Upper lobe of left lung (tissue), 6 donors: ENCODE measurements at regions not wholly inside any gene's neighbourhood (a gene's known extent, or its start where the extent isn't known, plus 50 kb on each side); places are given as distances from the start of the nearest gene placed in this dataset.
"Not testable (repeated sequence)": the region's sequence is repeated elsewhere in the genome, so short reads cannot be mapped to it uniquely, and the experiment has no call there.

ENCODE experiments used
- ATAC-seq, 2 donors: fragments of 200-7000 bp; cut with Tn5 transposase; one replicate each; pipeline ENCODE4 v1.9.1; 2022; ENCODE audit warnings: mild to moderate bottlenecking in 2 of 2, moderate library complexity in 2 of 2; ENCODE audit not compliant: low FRiP score in 2 of 2
- DNase-seq, 2 donors: peaks; one replicate each; pipeline ENCODE4 v3.0.0-alpha.2; 2019 to 2020
- H3K27ac ChIP-seq, 4 donors: fragments of 200-600 bp; sonication (generic); one replicate each; pipeline ENCODE4 v1.5.1; 2016 to 2019
- H3K27me3 ChIP-seq, 4 donors: fragments of 200-600 bp; sonication (generic); one replicate each; pipeline ENCODE4 v1.5.1; 2017 to 2019
- H3K36me3 ChIP-seq, 4 donors: fragments of 200-600 bp; sonication (generic); one replicate each; pipeline ENCODE4 v1.5.1; 2016 to 2019
- H3K4me1 ChIP-seq, 4 donors: fragments of 200-600 bp; sonication (generic); one replicate each; pipeline ENCODE4 v1.5.1; 2018 to 2019
- H3K4me3 ChIP-seq, 4 donors: fragments of 200-600 bp; sonication (generic); one replicate each; pipeline ENCODE4 v1.5.1; 2017 to 2019; ENCODE audit warnings: mild to moderate bottlenecking in 2 of 4, moderate library complexity in 1 of 4
- H3K9me3 ChIP-seq, 4 donors: fragments of 200-600 bp; sonication (generic); one replicate each; pipeline ENCODE4 v1.5.1; 2018 to 2019
- EP300 ChIP-seq, 4 donors: sonication (generic); formaldehyde crosslinking; IDR thresholded peaks; one replicate each; pipeline ENCODE4 v1.5.1; 2017; ENCODE audit warnings: antibody characterized with exemption in 4 of 4, control low read depth in 2 of 4
- POLR2A ChIP-seq, 4 donors: fragments of 450-650 bp; IDR thresholded peaks; one replicate each; pipeline ENCODE4 v1.5.1; 2016 to 2017; ENCODE audit warnings: antibody characterized with exemption in 4 of 4, mild to moderate bottlenecking in 2 of 4
- POLR2AphosphoS5 ChIP-seq, 2 donors: sonication (generic); formaldehyde crosslinking; IDR thresholded peaks; one replicate each; pipeline ENCODE4 v1.5.1; 2017; ENCODE audit warnings: antibody characterized with exemption in 2 of 2
- WGBS, 2 donors: methylation state at CpG; one replicate each; pipeline ENCODE4 v1.1.5; 2017 to 2018; 5-methylcytosine and 5-hydroxymethylcytosine counted together
- TF ChIP-seq, protein P1 (sequence below), 6 experiments: fragments of 450-650 bp in 4 of 6; fragments of 200-600 bp in 2 of 6; sonication (generic) in 2 of 6; IDR thresholded peaks; one replicate each; pipeline ENCODE4 v1.5.1; 2016 to 2019; ENCODE audit warnings: antibody characterized with exemption in 6 of 6
- donor health status: DM: no; HTN: no; CAD: no; lungs with moderate emphysema.
- donor health status: DM: no; HTN: yes; CAD: no; lungs with severe emphysema.

DNA sequence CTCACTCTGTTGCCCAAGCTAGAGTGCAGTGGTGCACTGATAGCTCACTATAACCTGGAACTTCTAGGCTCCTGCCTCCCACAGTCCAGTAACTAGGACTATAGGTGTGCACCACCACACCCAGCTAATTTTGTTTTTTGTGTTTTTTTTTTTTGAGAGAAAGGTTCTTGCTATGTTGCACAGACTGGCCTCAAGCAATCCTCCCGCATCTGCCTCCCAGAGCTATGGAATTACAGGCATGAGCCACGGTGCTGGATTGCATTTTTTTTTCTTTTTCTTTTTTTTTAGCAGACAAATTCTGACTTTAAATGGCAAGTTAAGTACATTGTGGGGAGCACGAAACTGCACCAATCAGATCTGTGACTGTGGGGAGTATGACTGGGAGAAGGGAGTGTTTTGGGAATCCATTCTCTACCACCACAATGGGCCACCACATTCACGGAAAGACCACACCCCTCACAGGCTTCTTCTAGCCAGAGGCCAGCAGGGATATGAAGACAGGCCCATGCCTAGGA is 58.1 kb upstream of the MSMB start:
- 79 to 83% methylated on average over 4 of the region's 4 CpGs for WGBS, 2 donors

DNA sequence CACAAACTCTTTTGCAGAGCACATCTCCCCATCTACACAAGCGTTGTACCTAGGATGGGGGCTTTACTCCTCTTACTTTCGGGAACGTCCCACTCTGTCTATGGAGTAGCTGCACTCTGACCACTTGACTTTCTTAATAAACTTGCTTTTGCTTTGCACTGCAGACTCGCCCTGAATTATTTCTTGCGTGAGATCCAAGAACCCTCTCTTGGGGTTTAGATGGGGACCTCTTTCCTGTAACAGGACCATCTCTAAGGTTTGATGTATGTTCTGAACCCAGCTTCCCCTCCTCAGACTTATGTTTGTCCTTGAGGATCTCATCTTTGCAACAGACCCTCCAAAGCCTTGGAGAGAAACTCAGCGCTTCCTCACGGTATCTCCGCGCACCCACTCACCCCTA is 59.3 kb upstream of the MSMB start:
- 51 to 54% methylated on average over 9 of the region's 9 CpGs for WGBS, 2 donors
- H3K27ac ChIP-seq, DNase-seq, H3K9me3 ChIP-seq, H3K36me3 ChIP-seq, ATAC-seq, H3K27me3 ChIP-seq: not testable (repeated sequence)
- Histone ChIP-seq H3K4me3 (peak overlapping the region in 1 of 4 donors; percentile 52), H3K4me1 (peaks cover 8 to 16% (median 9%) of the 10 kb centered on the region in 4 donors)

More for the DNA sequence above, 58.1 kb upstream of the MSMB start:
- ATAC-seq (no peak), DNase-seq (no peak)
- no peaks in the 10 kb centered on the region for H3K9me3 ChIP-seq
- TF ChIP-seq POLR2AphosphoS5 (IDR thresholded peaks at IDR 0.05) (no peak), EP300 (IDR thresholded peaks at IDR 0.05) (no peak), POLR2A (IDR thresholded peaks at IDR 0.05) (no peak)
- TF ChIP-seq, protein P1, sequence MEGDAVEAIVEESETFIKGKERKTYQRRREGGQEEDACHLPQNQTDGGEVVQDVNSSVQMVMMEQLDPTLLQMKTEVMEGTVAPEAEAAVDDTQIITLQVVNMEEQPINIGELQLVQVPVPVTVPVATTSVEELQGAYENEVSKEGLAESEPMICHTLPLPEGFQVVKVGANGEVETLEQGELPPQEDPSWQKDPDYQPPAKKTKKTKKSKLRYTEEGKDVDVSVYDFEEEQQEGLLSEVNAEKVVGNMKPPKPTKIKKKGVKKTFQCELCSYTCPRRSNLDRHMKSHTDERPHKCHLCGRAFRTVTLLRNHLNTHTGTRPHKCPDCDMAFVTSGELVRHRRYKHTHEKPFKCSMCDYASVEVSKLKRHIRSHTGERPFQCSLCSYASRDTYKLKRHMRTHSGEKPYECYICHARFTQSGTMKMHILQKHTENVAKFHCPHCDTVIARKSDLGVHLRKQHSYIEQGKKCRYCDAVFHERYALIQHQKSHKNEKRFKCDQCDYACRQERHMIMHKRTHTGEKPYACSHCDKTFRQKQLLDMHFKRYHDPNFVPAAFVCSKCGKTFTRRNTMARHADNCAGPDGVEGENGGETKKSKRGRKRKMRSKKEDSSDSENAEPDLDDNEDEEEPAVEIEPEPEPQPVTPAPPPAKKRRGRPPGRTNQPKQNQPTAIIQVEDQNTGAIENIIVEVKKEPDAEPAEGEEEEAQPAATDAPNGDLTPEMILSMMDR (IDR thresholded peaks at IDR 0.05), result no peak
- no peak overlapping the region for H3K27ac ChIP-seq
- no peak overlapping the region for H3K4me3 ChIP-seq
- peaks cover 8 to 16% (median 9%) of the 10 kb centered on the region in 4 donors for H3K4me1 ChIP-seq
- no peaks in the 10 kb centered on the region for H3K36me3 ChIP-seq
- peaks cover 0 to 4% (median 0%) of the 10 kb centered on the region in 4 donors for H3K27me3 ChIP-seq

DNA sequence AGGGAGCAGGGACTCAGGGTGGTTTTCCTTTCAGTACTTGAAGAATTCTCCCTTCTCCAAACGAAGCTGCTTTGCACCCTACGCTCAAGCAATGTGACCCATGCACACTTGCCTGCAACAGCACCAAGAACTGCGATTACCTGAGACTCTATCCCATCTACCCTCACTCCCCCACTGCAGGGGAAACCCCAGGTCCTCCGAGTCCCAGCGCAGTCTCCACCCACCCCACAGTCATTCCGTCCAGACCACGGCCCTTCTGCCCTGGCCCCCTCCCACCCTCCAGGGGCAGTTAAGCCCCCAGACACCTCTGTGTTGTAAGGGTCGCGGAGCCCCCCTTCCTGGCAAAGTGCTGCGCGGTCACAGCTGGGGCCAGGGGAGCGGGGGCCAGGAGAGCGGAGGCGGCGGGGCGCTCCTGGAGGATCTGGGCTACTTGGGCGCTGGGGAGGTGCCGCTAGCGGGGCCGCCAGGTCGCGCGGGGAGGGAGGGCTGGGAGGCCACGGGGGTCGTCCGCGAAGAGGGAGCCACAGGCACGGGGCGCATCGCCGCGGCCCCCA is 59.9 kb upstream of the MSMB start:
- Histone ChIP-seq H3K4me1 (peaks cover 8 to 16% (median 9%) of the 10 kb centered on the region in 4 donors), H3K4me3 (peak overlapping the region; percentile 52 to 68 (median 58)), H3K27ac (peak overlapping the region in 1 of 4 donors; percentile 85)
- not testable (repeated sequence) for DNase-seq, H3K36me3 ChIP-seq, H3K27me3 ChIP-seq, H3K9me3 ChIP-seq
- WGBS, 2 donors, result 2 to 7% methylated on average over 3 to 6 of the region's 32 CpGs
- ATAC-seq, result peak; percentile 56 to 70

DNA sequence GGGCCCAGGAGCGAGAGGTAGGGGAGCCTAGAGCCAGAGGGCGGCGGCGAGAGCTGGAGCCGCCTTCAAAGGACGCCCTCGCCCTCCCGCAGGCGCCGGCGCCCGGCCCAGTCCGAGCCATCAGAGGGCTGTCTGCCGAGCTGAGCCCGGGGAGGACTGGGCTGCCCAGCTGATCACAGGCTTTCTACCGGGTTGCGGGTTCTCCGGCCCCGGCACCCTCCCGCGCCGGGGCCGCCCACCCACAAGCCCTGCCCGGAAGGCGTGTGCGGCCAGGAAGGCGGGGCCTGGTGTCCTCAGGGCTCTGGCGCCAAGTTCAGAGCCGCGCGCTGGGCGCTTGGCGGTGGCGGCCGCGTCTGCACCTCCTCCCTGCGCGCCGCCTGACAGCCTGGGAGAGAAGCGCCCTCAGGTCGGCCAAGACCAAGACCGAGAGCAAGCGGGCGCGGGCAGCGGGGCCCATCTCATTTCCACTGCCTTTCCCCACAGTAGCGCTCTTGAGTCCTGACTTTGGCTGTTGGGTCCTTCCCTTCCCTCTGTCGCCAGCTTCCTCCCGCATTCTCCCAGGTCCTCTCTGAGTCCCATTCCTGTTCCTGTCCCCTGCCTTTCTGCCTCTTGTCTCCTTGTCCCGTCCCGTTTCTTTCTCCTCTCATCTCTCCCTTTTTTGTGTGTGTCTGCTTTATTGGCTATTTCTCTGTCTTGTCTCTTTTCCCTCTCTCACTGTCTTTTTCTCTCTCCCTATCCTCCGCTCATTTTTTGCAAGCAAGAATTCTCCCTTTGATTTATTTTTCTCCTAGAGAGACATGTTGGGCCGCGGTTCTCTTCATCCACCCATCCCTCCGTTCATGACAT is 60.6 kb upstream of the MSMB start:
- Histone ChIP-seq H3K36me3 (no peaks in the 10 kb centered on the region), H3K27ac (peak overlapping the region in 1 of 4 donors; percentile 85), H3K4me1 (peaks cover 8 to 16% (median 9%) of the 10 kb centered on the region in 4 donors), H3K4me3 (peak overlapping the region; percentile 52 to 68 (median 58)), H3K9me3 (no peaks in the 10 kb centered on the region), H3K27me3 (peaks cover 0 to 4% (median 0%) of the 10 kb centered on the region in 4 donors)
- peak; percentile 66 to 91 for DNase-seq
- WGBS, 2 donors, result 5 to 7% methylated on average over 27 to 28 of the region's 55 CpGs
- TF ChIP-seq, protein P1 (IDR thresholded peaks at IDR 0.05), result peak in 3 of 6 experiments; percentile 39 to 61 (median 40)
- no peak for TF ChIP-seq POLR2A (IDR thresholded peaks at IDR 0.05)
- ATAC-seq, result peak; percentile 92 to 98

DNA sequence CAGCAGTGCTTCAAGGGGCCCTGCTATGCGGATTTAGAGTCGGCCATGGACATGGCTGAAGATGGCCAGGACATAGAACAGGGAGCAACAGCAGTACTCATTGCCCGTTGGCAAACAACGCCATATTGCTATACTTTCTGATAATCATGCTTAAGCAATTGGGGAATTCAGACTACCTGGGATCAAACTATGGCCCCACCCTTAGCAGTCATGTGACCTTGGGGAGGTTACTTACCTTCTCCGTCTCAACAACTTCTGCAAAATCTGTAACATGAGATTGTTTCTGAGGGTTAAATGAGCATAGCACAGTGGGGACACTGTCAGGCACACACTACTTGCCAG is 62.1 kb upstream of the MSMB start:
- ATAC-seq, H3K9me3 ChIP-seq, H3K36me3 ChIP-seq, DNase-seq, H3K4me3 ChIP-seq, H3K27ac ChIP-seq, H3K27me3 ChIP-seq: not testable (repeated sequence)
- peaks cover 8 to 16% (median 9%) of the 10 kb centered on the region in 4 donors for H3K4me1 ChIP-seq
- 75 to 100% methylated on average over 4 to 5 of the region's 5 CpGs for WGBS, 2 donors

DNA sequence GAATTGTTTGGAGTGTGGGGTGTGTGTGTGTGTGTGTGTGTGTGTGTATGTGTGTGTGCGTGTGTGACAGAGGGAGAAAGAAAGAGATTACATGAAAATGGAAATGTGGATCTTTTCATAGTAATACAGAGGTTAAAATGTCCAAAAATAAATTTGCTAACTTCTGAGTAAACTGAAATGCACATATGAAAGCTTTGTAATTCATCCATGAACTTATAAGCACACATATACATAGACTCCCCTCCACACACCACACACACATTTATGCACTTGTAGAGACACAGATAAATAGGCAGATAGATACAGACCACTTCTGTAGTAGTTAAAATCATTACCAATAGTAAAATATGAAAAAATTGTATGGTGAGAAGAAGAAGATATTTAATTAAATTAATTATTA is 108.2 kb upstream of the MSMB start:
- not testable (repeated sequence) for ATAC-seq, H3K27me3 ChIP-seq, H3K27ac ChIP-seq, H3K36me3 ChIP-seq, H3K4me1 ChIP-seq, H3K9me3 ChIP-seq, DNase-seq, H3K4me3 ChIP-seq
- 94% methylated on average over 1 of the region's 1 CpG; no CpG with 5 or more reads in 1 of the 2 donors for WGBS, 2 donors

DNA sequence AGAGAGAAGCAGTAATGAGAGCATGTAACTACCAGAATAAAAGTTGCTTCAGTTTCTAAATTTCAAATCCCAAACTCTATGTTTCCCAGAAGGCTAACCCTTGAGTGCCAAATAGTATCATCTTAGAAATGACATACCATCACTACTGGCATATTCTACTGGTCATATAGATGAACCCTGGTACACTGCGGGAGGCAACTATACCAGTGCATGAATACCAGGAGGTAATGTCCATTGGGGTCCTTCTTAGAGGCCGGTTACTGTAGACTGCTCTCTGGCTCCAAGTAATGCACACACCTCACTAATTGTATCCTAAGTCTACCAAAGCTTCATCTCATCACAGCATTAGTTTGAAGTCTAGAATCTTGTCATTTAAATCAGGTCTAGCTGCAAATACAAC is 108.6 kb upstream of the MSMB start:
- 94 to 96% methylated on average over 2 of the region's 2 CpGs for WGBS, 2 donors
- H3K4me1 ChIP-seq, H3K36me3 ChIP-seq, DNase-seq, H3K27me3 ChIP-seq, H3K4me3 ChIP-seq, H3K9me3 ChIP-seq, H3K27ac ChIP-seq: not testable (repeated sequence)
- peak; percentile 58 to 66 for ATAC-seq

DNA sequence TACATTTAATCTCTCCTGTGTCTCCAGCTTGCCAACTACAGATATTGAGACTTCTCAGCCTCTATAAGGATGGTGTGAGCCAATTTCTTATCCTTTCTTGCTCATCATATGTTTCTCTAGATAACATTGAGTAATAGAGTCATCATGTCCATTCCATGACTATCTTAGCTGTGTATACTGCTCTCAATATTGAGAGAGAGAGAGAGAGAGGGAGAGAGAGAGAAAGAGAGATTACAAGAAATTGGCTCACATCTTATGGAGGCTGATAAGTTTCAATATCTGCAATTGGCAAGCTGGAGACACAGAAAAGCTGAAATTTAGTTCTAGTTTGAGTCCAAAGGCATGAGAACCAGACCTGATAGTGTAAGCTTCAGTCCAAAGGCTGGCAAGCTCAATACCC is 110.8 kb upstream of the MSMB start:
- ATAC-seq, H3K27me3 ChIP-seq: not testable (repeated sequence)

More for the DNA sequence above, 110.8 kb upstream of the MSMB start:
- not testable (repeated sequence) for DNase-seq, H3K27ac ChIP-seq, H3K9me3 ChIP-seq, H3K36me3 ChIP-seq, H3K4me1 ChIP-seq, H3K4me3 ChIP-seq
